Adrenal gland (tissue), 9 donors: ENCODE measurements at regions not wholly inside any gene's neighbourhood (a gene's known extent, or its start where the extent isn't known, plus 50 kb on each side); places are given as distances from the start of the nearest gene placed in this dataset.

Experiments
- DNase-seq, 7 donors: peaks; one replicate each; pipeline ENCODE4 v3.0.0-alpha.2; 2019 to 2020
- H3K27ac ChIP-seq, 5 donors: fragments of 200-600 bp; sonication (generic) in 4 of 5; 1 replicate in 3 of 5; 2 replicates in 2 of 5; pipeline versions ENCODE4 v1.5.1 to v1.8.0; 2016 to 2020; ENCODE audit warnings: mild to moderate bottlenecking in 1 of 5
- H3K27me3 ChIP-seq: fragments of 200-600 bp; 2 replicates; pipeline ENCODE4 v1.8.0; 2021
- H3K36me3 ChIP-seq, 2 donors: fragments of 200-600 bp; replicated peaks in 1 of 2; 1 replicate in 1 of 2; 2 replicates in 1 of 2; pipeline versions ENCODE4 v1.5.1 to v1.8.0; 2018 to 2022
- H3K4me1 ChIP-seq, 2 donors: fragments of 200-600 bp; replicated peaks in 1 of 2; 1 replicate in 1 of 2; 2 replicates in 1 of 2; pipeline versions ENCODE4 v1.5.1 to v1.8.0; 2018 to 2021
- H3K4me3 ChIP-seq, 4 donors: fragments of 200-600 bp; sonication (generic) in 3 of 4; one replicate each; pipeline ENCODE4 v1.5.1; 2016 to 2018
- H3K9me3 ChIP-seq, 3 donors: fragments of 200-600 bp; sonication (generic) in 1 of 3; replicated peaks in 1 of 3; 1 replicate in 2 of 3; 2 replicates in 1 of 3; pipeline versions ENCODE4 v1.5.1 to v1.8.0; 2016 to 2021
- CTCF ChIP-seq, 6 experiments: fragments of 450-650 bp in 4 of 6; fragments of 200-600 bp in 2 of 6; sonication (generic) in 1 of 6; IDR thresholded peaks; 1 replicate in 5 of 6; 2 replicates in 1 of 6; pipeline versions ENCODE4 v1.5.1 to v1.8.0; 2016 to 2021; ENCODE audit warnings: antibody characterized with exemption in 6 of 6, mild to moderate bottlenecking in 2 of 6, moderate library complexity in 1 of 6
- POLR2A ChIP-seq, 2 donors: fragments of 450-650 bp; IDR thresholded peaks; one replicate each; pipeline ENCODE4 v1.6.1; 2017; ENCODE audit warnings: antibody characterized with exemption in 2 of 2, mild to moderate bottlenecking in 2 of 2, moderate library complexity in 1 of 2
- WGBS, 4 donors: extraction: QIAGEN DNeasy Blood & Tissue Kit in 2 of 4; methylation state at CpG; one replicate each; pipeline versions ENCODE4 v1.1.5 to v1.1.7; 2013 to 2017; 5-methylcytosine and 5-hydroxymethylcytosine counted together
- intact Hi-C, 2 donors: fragments of 100-400 bp; cut with DNase I; formaldehyde crosslinking; loops; one replicate each; pipeline versions ENCODE4 v1.14.1 to v1.15.0; 2022 to 2023
- donor health status: healthy with polysubstance abuse.
- donor health status: Bipolar disorder and iron deficiency.
- donor health status: DM: yes; HTN: yes; CAD: no.
- donor health status: DM: no; HTN: no; CAD: no.
- donor health status: DM: no; HTN: no; CAD: no.

GRCh38 chr12:45633733-45634132, 95.8 kb upstream of the ARID2 start:
- Histone ChIP-seq H3K9me3 (no peaks in the 10 kb centered on the region), H3K36me3 (no peaks in the 10 kb centered on the region), H3K4me1 (no peaks in the 10 kb centered on the region), H3K27me3 (no peaks in the 10 kb centered on the region), H3K4me3 (no peak overlapping the region), H3K27ac (no peak overlapping the region)
- DNase-seq = no peak
- TF ChIP-seq POLR2A (IDR thresholded peaks at IDR 0.05) (no peak), CTCF (IDR thresholded peaks at IDR 0.05) (no peak)
- 89 to 97% (median 95%) methylated on average over 1 of the region's 1 CpG for whole genome bisulfite sequencing, 4 donors
- intact Hi-C loops = no loop called here

GRCh38 chr12:45634273-45634917, 95.1 kb upstream of the ARID2 start:
- Histone ChIP-seq H3K4me3 (no peak overlapping the region), H3K27ac (no peak overlapping the region), H3K4me1 (no peaks in the 10 kb centered on the region), H3K36me3 (no peaks in the 10 kb centered on the region), H3K27me3 (no peaks in the 10 kb centered on the region), H3K9me3 (no peaks in the 10 kb centered on the region)
- no peak for TF ChIP-seq CTCF (IDR thresholded peaks at IDR 0.05)
- TF ChIP-seq POLR2A (IDR thresholded peaks at IDR 0.05) = no peak
- no peak for DNase-seq
- intact Hi-C loops = no loop called here
- whole genome bisulfite sequencing, 4 donors = 76 to 83% (median 77%) methylated on average over 6 of the region's 6 CpGs

GRCh38 chr12:45637242-45637641, 92.3 kb upstream of the ARID2 start:
- TF ChIP-seq CTCF (IDR thresholded peaks at IDR 0.05) (no peak), POLR2A (IDR thresholded peaks at IDR 0.05) (no peak)

GRCh38 chr12:45637706-45638105, 91.8 kb upstream of the ARID2 start:
- WGBS, 4 donors = 89 to 98% (median 91%) methylated on average over 1 of the region's 1 CpG
- H3K27me3 ChIP-seq = no peaks in the 10 kb centered on the region
- no peaks in the 10 kb centered on the region for H3K9me3 ChIP-seq
- H3K4me1 ChIP-seq = no peaks in the 10 kb centered on the region
- H3K4me3 ChIP-seq = no peak overlapping the region
- no peak for TF ChIP-seq POLR2A (IDR thresholded peaks at IDR 0.05)
- no peak for TF ChIP-seq CTCF (IDR thresholded peaks at IDR 0.05)
- intact Hi-C loops = no loop called here
- DNase-seq = no peak
- H3K27ac ChIP-seq = no peak overlapping the region
- H3K36me3 ChIP-seq = no peaks in the 10 kb centered on the region

More at GRCh38 chr12:45637242-45637641, 92.3 kb upstream of the ARID2 start:
- Histone ChIP-seq H3K27me3 (no peaks in the 10 kb centered on the region), H3K27ac (no peak overlapping the region), H3K4me3 (no peak overlapping the region), H3K4me1 (no peaks in the 10 kb centered on the region), H3K9me3 (no peaks in the 10 kb centered on the region), H3K36me3 (no peaks in the 10 kb centered on the region)
- no peak for DNase-seq
- WGBS, 4 donors = 73 to 92% (median 82%) methylated on average over 2 of the region's 2 CpGs
- intact Hi-C loops = no loop called here
